ENCODE measurements at regions not wholly inside any gene's neighbourhood (a gene's known extent, or its start where the extent isn't known, plus 50 kb on each side); places are given as distances from the start of the nearest gene placed in this dataset.

- no peaks in the 10 kb centered on the region for H3K9me3 ChIP-seq (replicated peaks in 1 of 3)
- no peaks in the 10 kb centered on the region for H3K4me1 ChIP-seq (replicated peaks in 1 of 2)
- peaks cover 4% of the 10 kb centered on the region for H3K27me3 ChIP-seq
- no peak overlapping the region for H3K4me3 ChIP-seq
- H3K36me3 ChIP-seq (replicated peaks in 1 of 2), result no peaks in the 10 kb centered on the region
- no peak overlapping the region for H3K27ac ChIP-seq
- no peak for DNase-seq
- 54 to 62% (median 59%) methylated on average over 1 of the region's 1 CpG for WGBS, 4 donors
- TF ChIP-seq POLR2A (IDR thresholded peaks at IDR 0.05) (no peak), CTCF (IDR thresholded peaks at IDR 0.05) (no peak)
- intact Hi-C loops (cut with DNase I), result no loop called here
These were observed 195.3 kb downstream of the C1orf94 start for GRCh38 chr1:34371829-34372532.

GRCh38 chr1:34372891-34373290 is 196.2 kb downstream of the C1orf94 start:
- TF ChIP-seq CTCF (IDR thresholded peaks at IDR 0.05) (no peak), POLR2A (IDR thresholded peaks at IDR 0.05) (no peak)
- Histone ChIP-seq H3K4me3 (no peak overlapping the region), H3K27me3 (peaks cover 9% of the 10 kb centered on the region), H3K9me3 (replicated peaks in 1 of 3) (no peaks in the 10 kb centered on the region), H3K36me3 (replicated peaks in 1 of 2) (no peaks in the 10 kb centered on the region), H3K27ac (no peak overlapping the region), H3K4me1 (replicated peaks in 1 of 2) (no peaks in the 10 kb centered on the region)
- WGBS, 4 donors, result 65 to 91% (median 75%) methylated on average over 1 of the region's 1 CpG
- DNase-seq, result no peak
- intact Hi-C loops (cut with DNase I), result no loop called here

- H3K4me1 ChIP-seq (replicated peaks in 1 of 2), result no peaks in the 10 kb centered on the region
- H3K27ac ChIP-seq, result no peak overlapping the region
- H3K9me3 ChIP-seq (replicated peaks in 1 of 3), result no peaks in the 10 kb centered on the region
- intact Hi-C loops (cut with DNase I), result no loop called here
- DNase-seq, result no peak
- H3K36me3 ChIP-seq (replicated peaks in 1 of 2), result no peaks in the 10 kb centered on the region
- TF ChIP-seq POLR2A (IDR thresholded peaks at IDR 0.05), result no peak
- no peak for TF ChIP-seq CTCF (IDR thresholded peaks at IDR 0.05)
- H3K27me3 ChIP-seq, result peaks cover 19% of the 10 kb centered on the region
- no peak overlapping the region for H3K4me3 ChIP-seq
These were observed 197.2 kb downstream of the C1orf94 start for GRCh38 chr1:34373912-34374311.

- DNase-seq, result no peak
- Histone ChIP-seq H3K27ac (no peak overlapping the region), H3K4me3 (no peak overlapping the region), H3K36me3 (replicated peaks in 1 of 2) (no peaks in the 10 kb centered on the region), H3K4me1 (replicated peaks in 1 of 2) (no peaks in the 10 kb centered on the region), H3K9me3 (replicated peaks in 1 of 3) (no peaks in the 10 kb centered on the region), H3K27me3 (peaks cover 19% of the 10 kb centered on the region)
- 49 to 52% (median 51%) methylated on average over 2 of the region's 2 CpGs for WGBS, 4 donors
- TF ChIP-seq CTCF (IDR thresholded peaks at IDR 0.05) (no peak), POLR2A (IDR thresholded peaks at IDR 0.05) (no peak)
- intact Hi-C loops (cut with DNase I), result no loop called here
These were observed 199.8 kb downstream of the C1orf94 start for GRCh38 chr1:34376531-34376930.

All from adrenal gland (tissue), 9 donors.